ENCODE measurements at regions not wholly inside any gene's neighbourhood (a gene's known extent, or its start where the extent isn't known, plus 50 kb on each side); places are given as distances from the start of the nearest gene placed in this dataset.

DNA sequence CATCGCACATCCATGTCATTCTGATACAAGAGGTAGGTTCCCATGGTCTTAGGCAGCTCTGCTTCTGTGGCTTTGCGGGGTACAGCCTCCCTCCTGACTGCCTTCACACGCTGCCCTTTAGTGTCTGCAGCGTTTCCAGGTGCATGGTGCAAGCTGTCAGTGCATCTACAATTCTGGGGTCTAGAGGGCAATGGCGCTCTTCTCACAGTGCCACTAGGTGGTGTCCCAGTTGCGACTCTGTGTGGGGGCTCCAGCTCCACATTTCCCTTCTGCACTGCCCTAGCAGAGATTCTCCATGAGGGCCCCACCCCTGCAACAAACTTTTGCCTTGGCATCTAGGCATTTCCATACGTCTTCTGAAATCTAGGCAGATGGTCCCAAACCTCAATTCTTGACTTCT lies 138.2 kb upstream of the BRINP3 start (continued):
- no peak for TF ChIP-seq ZBTB49 (CRISPR knock-in tag; IDR thresholded peaks at IDR 0.05; ENCODE audit: borderline replicate concordance)

DNA sequence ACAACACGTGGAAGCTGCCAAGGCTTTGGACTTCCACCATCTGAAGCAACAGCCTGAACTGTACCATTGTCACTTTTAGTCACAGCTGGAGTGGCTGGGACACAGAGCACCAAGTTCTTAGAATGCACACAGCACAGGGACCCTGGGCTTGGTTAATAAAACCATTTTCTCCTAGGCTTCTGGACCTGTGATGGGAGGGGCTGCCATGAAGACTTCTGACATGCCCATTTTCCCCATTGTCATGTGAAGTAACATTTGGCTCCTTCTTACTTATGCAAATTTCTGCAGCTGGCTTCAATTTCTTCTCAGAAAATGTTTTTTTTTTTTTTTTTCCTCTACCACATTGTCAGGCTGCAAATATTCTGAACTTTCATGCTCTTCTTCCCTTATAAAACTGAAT lies 138.6 kb upstream of the BRINP3 start:
- no peak for ATAC-seq
- H3K4me3 ChIP-seq (replicated peaks in 1 of 3; ENCODE audit: insufficient read depth in 1 of 3, low read depth in 2 of 3, low read length in 3 of 3), result no peak overlapping the region
- in situ Hi-C loops (cut with HindIII; ENCODE audit: extremely low pct_ligation_motif_present, low pct_unique_long_range_greater_than_20kb), result no loop called here
- H3K4me2 ChIP-seq (ENCODE audit: low read depth, low read length), result no peak overlapping the region
- intact Hi-C loops (cut with micrococcal nuclease; ENCODE audit: unreplicated experiment), result no loop called here
- no peak overlapping the region for H3K9ac ChIP-seq (ENCODE audit: insufficient read depth, low read depth, low read length)
- no peak overlapping the region for H3K27ac ChIP-seq (ENCODE audit: extremely low read length, insufficient read depth, low read length)
- no TSS peak for BruUV-seq (replicated peaks)
- H3K9me3 ChIP-seq (ENCODE audit: low read length), result no peaks in the 10 kb centered on the region
- CTCF ChIA-PET (ENCODE audit: low intra/inter-chr PET ratio, low total read pairs), result no interaction called here
- H4K20me1 ChIP-seq (ENCODE audit: insufficient read depth, low read length), result no peaks in the 10 kb centered on the region
- no peak for FAIRE-seq
- no peaks in the 10 kb centered on the region for H3K79me2 ChIP-seq (ENCODE audit: insufficient read depth, low read length)
- H2AFZ ChIP-seq (ENCODE audit: low read length), result no peak overlapping the region
- no peaks in the 10 kb centered on the region for H3K36me3 ChIP-seq (replicated peaks in 1 of 2; ENCODE audit: control insufficient read depth in 1 of 2, insufficient read depth in 2 of 2, low read length in 2 of 2)
- no peak for TF ChIP-seq ZBTB21 (CRISPR knock-in tag; IDR thresholded peaks at IDR 0.05)
- no peak for TF ChIP-seq SP5 (CRISPR knock-in tag; IDR thresholded peaks at IDR 0.05; ENCODE audit: borderline replicate concordance, low read depth)
- no peak for TF ChIP-seq ZNF562 (CRISPR knock-in tag; IDR thresholded peaks at IDR 0.05; ENCODE audit: borderline replicate concordance)
- TF ChIP-seq, protein P1, sequence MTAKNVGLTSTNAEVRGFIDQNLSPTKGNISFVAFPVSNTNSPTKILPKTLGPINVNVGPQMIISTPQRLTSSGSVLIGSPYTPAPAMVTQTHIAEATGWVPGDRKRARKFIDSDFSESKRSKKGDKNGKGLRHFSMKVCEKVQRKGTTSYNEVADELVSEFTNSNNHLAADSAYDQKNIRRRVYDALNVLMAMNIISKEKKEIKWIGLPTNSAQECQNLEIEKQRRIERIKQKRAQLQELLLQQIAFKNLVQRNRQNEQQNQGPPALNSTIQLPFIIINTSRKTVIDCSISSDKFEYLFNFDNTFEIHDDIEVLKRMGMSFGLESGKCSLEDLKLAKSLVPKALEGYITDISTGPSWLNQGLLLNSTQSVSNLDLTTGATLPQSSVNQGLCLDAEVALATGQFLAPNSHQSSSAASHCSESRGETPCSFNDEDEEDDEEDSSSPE (CRISPR knock-in tag; IDR thresholded peaks at IDR 0.05), result no peak
- TF ChIP-seq, protein P2, sequence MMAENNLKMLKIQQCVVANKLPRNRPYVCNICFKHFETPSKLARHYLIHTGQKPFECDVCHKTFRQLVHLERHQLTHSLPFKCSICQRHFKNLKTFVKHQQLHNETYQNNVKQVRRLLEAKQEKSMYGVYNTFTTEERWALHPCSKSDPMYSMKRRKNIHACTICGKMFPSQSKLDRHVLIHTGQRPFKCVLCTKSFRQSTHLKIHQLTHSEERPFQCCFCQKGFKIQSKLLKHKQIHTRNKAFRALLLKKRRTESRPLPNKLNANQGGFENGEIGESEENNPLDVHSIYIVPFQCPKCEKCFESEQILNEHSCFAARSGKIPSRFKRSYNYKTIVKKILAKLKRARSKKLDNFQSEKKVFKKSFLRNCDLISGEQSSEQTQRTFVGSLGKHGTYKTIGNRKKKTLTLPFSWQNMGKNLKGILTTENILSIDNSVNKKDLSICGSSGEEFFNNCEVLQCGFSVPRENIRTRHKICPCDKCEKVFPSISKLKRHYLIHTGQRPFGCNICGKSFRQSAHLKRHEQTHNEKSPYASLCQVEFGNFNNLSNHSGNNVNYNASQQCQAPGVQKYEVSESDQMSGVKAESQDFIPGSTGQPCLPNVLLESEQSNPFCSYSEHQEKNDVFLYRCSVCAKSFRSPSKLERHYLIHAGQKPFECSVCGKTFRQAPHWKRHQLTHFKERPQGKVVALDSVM (CRISPR knock-in tag; IDR thresholded peaks at IDR 0.05), result no peak
- TF ChIP-seq ZNF788 (CRISPR knock-in tag; IDR thresholded peaks at IDR 0.05; ENCODE audit: borderline replicate concordance), result no peak
- no peak for TF ChIP-seq ZNF354B (CRISPR knock-in tag; IDR thresholded peaks at IDR 0.05)
- TF ChIP-seq ZNF501 (CRISPR knock-in tag; IDR thresholded peaks at IDR 0.05), result no peak
- TF ChIP-seq DPF2 (CRISPR knock-in tag; IDR thresholded peaks at IDR 0.05; ENCODE audit: borderline replicate concordance, low read depth), result no peak
- no peak for TF ChIP-seq ZBTB44 (CRISPR knock-in tag; IDR thresholded peaks at IDR 0.05)
- no peaks in the 10 kb centered on the region for H3K27me3 ChIP-seq (ENCODE audit: control insufficient read depth in 1 of 2, insufficient read depth in 2 of 2, low read length in 2 of 2)
- POLR2A ChIA-PET, result no interaction called here
- H3K4me1 ChIP-seq (ENCODE audit: insufficient read depth, low read length), result peaks cover 11% of the 10 kb centered on the region
- WGBS (ENCODE audit: low lambda C conversion rate), result 0% methylated on average over 1 of the region's 1 CpG
- DNase-seq (ENCODE audit: low spot score), result no peak

All from HepG2 (cell line).